MM.1S (cell line): ENCODE measurements at regions not wholly inside any gene's neighbourhood (a gene's known extent, or its start where the extent isn't known, plus 50 kb on each side); places are given as distances from the start of the nearest gene placed in this dataset.

Experiments used
- DNase-seq: peaks from one replicate; pipeline ENCODE4 v3.0.0-alpha.2; 2015
- H2AFZ ChIP-seq: fragments of 300-600 bp; sonication (generic); 2 replicates; pipeline ENCODE4 v1.6.0; 2016; ENCODE audit warnings: antibody characterized with exemption, low read length
- H3F3A ChIP-seq: fragments of 300-600 bp; sonication (generic); 2 replicates; pipeline ENCODE4 v1.6.1; 2016; ENCODE audit warnings: mild to moderate bottlenecking, antibody characterized with exemption, low read length, moderate library complexity, mixed read lengths; ENCODE audit not compliant: insufficient read depth
- H3K27ac ChIP-seq: fragments of 300-600 bp; sonication (generic); 2 replicates; pipeline ENCODE4 v1.5.1; 2016; ENCODE audit warnings: mild to moderate bottlenecking, low read length
- H3K27me3 ChIP-seq: fragments of 300-600 bp; sonication (generic); replicated peaks from 2 replicates; pipeline ENCODE4 v1.6.0; 2016; ENCODE audit warnings: low read length; ENCODE audit not compliant: insufficient read depth
- H3K36me3 ChIP-seq: fragments of 300-600 bp; sonication (generic); replicated peaks from 2 replicates; pipeline ENCODE4 v1.6.1; 2016; ENCODE audit warnings: mild to moderate bottlenecking, low read length, mixed read lengths; ENCODE audit not compliant: insufficient read depth
- H3K4me1 ChIP-seq: fragments of 300-600 bp; sonication (generic); 2 replicates; pipeline ENCODE4 v1.6.1; 2016; ENCODE audit warnings: low read length, mixed read lengths
- H3K4me2 ChIP-seq: fragments of 300-600 bp; sonication (generic); 2 replicates; pipeline ENCODE4 v1.6.0; 2016; ENCODE audit warnings: low read depth, low read length
- H3K4me3 ChIP-seq: fragments of 300-600 bp; sonication (generic); 2 replicates; pipeline ENCODE4 v1.5.1; 2016; ENCODE audit warnings: low read length, mixed read lengths
- H3K79me2 ChIP-seq: fragments of 300-600 bp; sonication (generic); 2 replicates; pipeline ENCODE4 v1.6.1; 2016; ENCODE audit warnings: mixed run types, low read length, mixed read lengths
- H3K9ac ChIP-seq: fragments of 300-600 bp; sonication (generic); 2 replicates; pipeline ENCODE4 v1.6.1; 2016; ENCODE audit warnings: low read length, mixed read lengths
- H3K9me2 ChIP-seq: fragments of 300-600 bp; sonication (generic); replicated peaks from 2 replicates; pipeline ENCODE4 v1.6.1; 2016; ENCODE audit warnings: mild to moderate bottlenecking, low read length, mixed read lengths; ENCODE audit not compliant: insufficient read depth
- H3K9me3 ChIP-seq: fragments of 300-600 bp; sonication (generic); replicated peaks from 2 replicates; pipeline ENCODE4 v1.6.1; 2016; ENCODE audit warnings: mild to moderate bottlenecking, low read length, mixed read lengths; ENCODE audit not compliant: insufficient read depth
- H4K20me1 ChIP-seq: fragments of 300-600 bp; sonication (generic); 2 replicates; pipeline ENCODE4 v1.6.1; 2016; ENCODE audit warnings: mild to moderate bottlenecking, low read length, moderate library complexity, mixed read lengths; ENCODE audit not compliant: insufficient read depth
- EZH2 ChIP-seq: fragments of 300-600 bp; sonication (generic); optimal IDR thresholded peaks from 2 replicates; pipeline ENCODE3; 2017; ENCODE audit warnings: low read depth, mild to moderate bottlenecking, antibody characterized with exemption, low read length, mixed read lengths
- EZH2phosphoT487 ChIP-seq: fragments of 300-600 bp; sonication (generic); IDR thresholded peaks from 2 replicates; pipeline ENCODE4 v1.6.1; 2018; ENCODE audit warnings: antibody characterized with exemption, low read length
- TF ChIP-seq, protein P1 (sequence below): fragments of 300-600 bp; sonication (generic); IDR thresholded peaks from 2 replicates; pipeline ENCODE4 v1.5.1; 2016; ENCODE audit warnings: antibody characterized with exemption, low read length, mixed read lengths

DNA sequence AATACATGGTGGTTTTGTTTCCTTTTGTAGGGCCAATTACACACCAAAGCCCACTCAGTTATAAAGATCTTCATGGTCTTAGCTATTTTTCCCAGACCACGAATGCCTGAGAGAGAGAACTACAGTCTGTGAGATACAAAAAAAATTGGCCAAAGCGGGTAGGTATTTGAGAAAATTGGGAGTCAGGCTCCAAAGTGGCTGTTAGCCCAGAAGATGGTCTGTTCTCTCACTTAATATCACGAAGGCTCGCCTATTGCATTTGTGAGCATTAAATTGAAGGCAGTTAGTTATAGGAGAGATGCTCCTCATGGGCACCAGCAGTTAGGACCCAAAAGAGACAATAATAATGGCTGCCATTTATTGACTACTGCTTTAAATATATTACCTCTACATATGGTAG lies 342.7 kb downstream of the PLPP3 start:
- no peaks in the 10 kb centered on the region for H3K9me2 ChIP-seq
- H3F3A ChIP-seq: no peaks in the 10 kb centered on the region
- no peak overlapping the region for H3K4me3 ChIP-seq
- no peaks in the 10 kb centered on the region for H4K20me1 ChIP-seq
- no peaks in the 10 kb centered on the region for H3K27me3 ChIP-seq
- H3K27ac ChIP-seq: no peak overlapping the region
- H3K36me3 ChIP-seq: no peaks in the 10 kb centered on the region
- H3K79me2 ChIP-seq: no peaks in the 10 kb centered on the region
- H3K9ac ChIP-seq: no peak overlapping the region
- no peak overlapping the region for H3K4me2 ChIP-seq
- TF ChIP-seq EZH2phosphoT487: no peak
- no peak for TF ChIP-seq EZH2
- TF ChIP-seq, protein P1, sequence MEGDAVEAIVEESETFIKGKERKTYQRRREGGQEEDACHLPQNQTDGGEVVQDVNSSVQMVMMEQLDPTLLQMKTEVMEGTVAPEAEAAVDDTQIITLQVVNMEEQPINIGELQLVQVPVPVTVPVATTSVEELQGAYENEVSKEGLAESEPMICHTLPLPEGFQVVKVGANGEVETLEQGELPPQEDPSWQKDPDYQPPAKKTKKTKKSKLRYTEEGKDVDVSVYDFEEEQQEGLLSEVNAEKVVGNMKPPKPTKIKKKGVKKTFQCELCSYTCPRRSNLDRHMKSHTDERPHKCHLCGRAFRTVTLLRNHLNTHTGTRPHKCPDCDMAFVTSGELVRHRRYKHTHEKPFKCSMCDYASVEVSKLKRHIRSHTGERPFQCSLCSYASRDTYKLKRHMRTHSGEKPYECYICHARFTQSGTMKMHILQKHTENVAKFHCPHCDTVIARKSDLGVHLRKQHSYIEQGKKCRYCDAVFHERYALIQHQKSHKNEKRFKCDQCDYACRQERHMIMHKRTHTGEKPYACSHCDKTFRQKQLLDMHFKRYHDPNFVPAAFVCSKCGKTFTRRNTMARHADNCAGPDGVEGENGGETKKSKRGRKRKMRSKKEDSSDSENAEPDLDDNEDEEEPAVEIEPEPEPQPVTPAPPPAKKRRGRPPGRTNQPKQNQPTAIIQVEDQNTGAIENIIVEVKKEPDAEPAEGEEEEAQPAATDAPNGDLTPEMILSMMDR: no peak
- H3K9me3 ChIP-seq: no peaks in the 10 kb centered on the region
- H3K4me1 ChIP-seq: no peaks in the 10 kb centered on the region
- DNase-seq: no peak
- no peak overlapping the region for H2AFZ ChIP-seq

DNA sequence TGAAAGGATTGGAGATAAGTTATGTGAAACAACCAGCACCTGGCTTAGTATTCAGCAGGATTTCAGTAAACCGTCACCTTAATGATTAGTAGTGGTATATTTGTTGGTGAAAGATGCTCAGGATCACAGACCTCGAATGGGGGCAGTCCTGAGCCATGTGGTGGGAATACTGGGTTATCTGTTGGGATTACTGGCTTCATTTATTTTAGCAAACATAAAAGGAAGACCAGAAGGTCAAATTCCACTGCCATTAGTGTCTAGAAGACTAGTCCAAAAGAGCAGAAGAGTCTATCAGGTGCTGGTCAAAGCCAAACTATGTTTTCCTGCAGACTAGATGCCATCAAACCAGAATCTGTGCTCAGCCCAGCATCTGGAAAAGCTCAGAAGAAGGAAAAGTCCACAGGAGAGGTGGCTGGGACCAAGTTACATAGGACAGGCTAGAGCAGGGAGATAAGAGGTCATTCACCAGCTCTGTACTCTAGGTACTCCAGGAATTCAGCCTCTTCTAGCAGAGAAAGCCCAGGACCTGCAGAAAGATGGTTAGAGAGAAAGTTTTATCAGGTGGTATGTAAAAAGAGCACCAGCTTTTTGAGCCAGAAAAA lies 343.4 kb downstream of the PLPP3 start:
- H2AFZ ChIP-seq: no peak overlapping the region
- H3K9ac ChIP-seq: no peak overlapping the region
- H3K9me3 ChIP-seq: no peaks in the 10 kb centered on the region
- H3K79me2 ChIP-seq: no peaks in the 10 kb centered on the region
- DNase-seq: no peak
- no peak overlapping the region for H3K27ac ChIP-seq
- TF ChIP-seq, protein P1: no peak
- no peak for TF ChIP-seq EZH2phosphoT487
- no peak for TF ChIP-seq EZH2
- no peaks in the 10 kb centered on the region for H3F3A ChIP-seq
- H3K4me3 ChIP-seq: no peak overlapping the region
- no peaks in the 10 kb centered on the region for H3K4me1 ChIP-seq
- H3K9me2 ChIP-seq: no peaks in the 10 kb centered on the region
- no peaks in the 10 kb centered on the region for H4K20me1 ChIP-seq
- H3K36me3 ChIP-seq: no peaks in the 10 kb centered on the region
- H3K4me2 ChIP-seq: no peak overlapping the region
- H3K27me3 ChIP-seq: no peaks in the 10 kb centered on the region

DNA sequence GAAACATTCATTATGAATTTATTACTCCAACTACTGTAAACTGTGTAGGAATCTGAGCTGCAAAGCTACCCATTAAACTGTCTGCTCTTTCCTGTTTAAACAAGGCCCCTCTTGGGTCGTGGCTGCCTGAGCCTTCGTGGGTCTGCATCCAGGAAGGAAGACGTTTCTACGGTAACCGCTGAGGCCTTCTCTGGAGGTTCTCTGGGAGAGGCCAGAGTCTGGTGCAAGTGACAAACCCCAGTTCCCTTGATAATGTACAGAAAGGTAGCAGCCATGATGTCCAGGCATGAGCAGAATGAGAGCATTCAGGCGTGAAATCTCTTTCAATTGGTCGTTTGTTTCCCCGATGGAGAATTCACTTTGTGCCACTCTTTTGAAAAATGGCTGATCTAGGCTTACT lies 350.2 kb downstream of the PLPP3 start:
- no peaks in the 10 kb centered on the region for H3K9me2 ChIP-seq
- H3K27me3 ChIP-seq: no peaks in the 10 kb centered on the region
- no peak overlapping the region for H3K9ac ChIP-seq
- no peak for TF ChIP-seq EZH2phosphoT487
- no peak for TF ChIP-seq EZH2
- TF ChIP-seq, protein P1: no peak
- DNase-seq: no peak
- no peaks in the 10 kb centered on the region for H4K20me1 ChIP-seq
- H3K79me2 ChIP-seq: no peaks in the 10 kb centered on the region
- H3F3A ChIP-seq: no peaks in the 10 kb centered on the region
- no peak overlapping the region for H2AFZ ChIP-seq
- H3K27ac ChIP-seq: no peak overlapping the region
- no peak overlapping the region for H3K4me3 ChIP-seq
- H3K4me1 ChIP-seq: no peaks in the 10 kb centered on the region
- no peak overlapping the region for H3K4me2 ChIP-seq
- no peaks in the 10 kb centered on the region for H3K9me3 ChIP-seq
- no peaks in the 10 kb centered on the region for H3K36me3 ChIP-seq
